Adrenal gland (tissue), 9 donors: ENCODE measurements at regions not wholly inside any gene's neighbourhood (a gene's known extent, or its start where the extent isn't known, plus 50 kb on each side); places are given as distances from the start of the nearest gene placed in this dataset.

ENCODE experiments used
- DNase-seq, 7 donors: peaks; one replicate each; pipeline ENCODE4 v3.0.0-alpha.2; 2019 to 2020
- H3K27ac ChIP-seq, 5 donors: fragments of 200-600 bp; sonication (generic) in 4 of 5; 1 replicate in 3 of 5; 2 replicates in 2 of 5; pipeline versions ENCODE4 v1.5.1 to v1.8.0; 2016 to 2020; ENCODE audit warnings: mild to moderate bottlenecking in 1 of 5
- H3K27me3 ChIP-seq: fragments of 200-600 bp; 2 replicates; pipeline ENCODE4 v1.8.0; 2021
- H3K36me3 ChIP-seq, 2 donors: fragments of 200-600 bp; replicated peaks in 1 of 2; 1 replicate in 1 of 2; 2 replicates in 1 of 2; pipeline versions ENCODE4 v1.5.1 to v1.8.0; 2018 to 2022
- H3K4me1 ChIP-seq, 2 donors: fragments of 200-600 bp; replicated peaks in 1 of 2; 1 replicate in 1 of 2; 2 replicates in 1 of 2; pipeline versions ENCODE4 v1.5.1 to v1.8.0; 2018 to 2021
- H3K4me3 ChIP-seq, 4 donors: fragments of 200-600 bp; sonication (generic) in 3 of 4; one replicate each; pipeline ENCODE4 v1.5.1; 2016 to 2018
- H3K9me3 ChIP-seq, 3 donors: fragments of 200-600 bp; sonication (generic) in 1 of 3; replicated peaks in 1 of 3; 1 replicate in 2 of 3; 2 replicates in 1 of 3; pipeline versions ENCODE4 v1.5.1 to v1.8.0; 2016 to 2021
- CTCF ChIP-seq, 6 experiments: fragments of 450-650 bp in 4 of 6; fragments of 200-600 bp in 2 of 6; sonication (generic) in 1 of 6; IDR thresholded peaks; 1 replicate in 5 of 6; 2 replicates in 1 of 6; pipeline versions ENCODE4 v1.5.1 to v1.8.0; 2016 to 2021; ENCODE audit warnings: antibody characterized with exemption in 6 of 6, mild to moderate bottlenecking in 2 of 6, moderate library complexity in 1 of 6
- POLR2A ChIP-seq, 2 donors: fragments of 450-650 bp; IDR thresholded peaks; one replicate each; pipeline ENCODE4 v1.6.1; 2017; ENCODE audit warnings: antibody characterized with exemption in 2 of 2, mild to moderate bottlenecking in 2 of 2, moderate library complexity in 1 of 2
- WGBS, 4 donors: extraction: QIAGEN DNeasy Blood & Tissue Kit in 2 of 4; methylation state at CpG; one replicate each; pipeline versions ENCODE4 v1.1.5 to v1.1.7; 2013 to 2017; 5-methylcytosine and 5-hydroxymethylcytosine counted together
- intact Hi-C, 2 donors: fragments of 100-400 bp; cut with DNase I; formaldehyde crosslinking; loops; one replicate each; pipeline versions ENCODE4 v1.14.1 to v1.15.0; 2022 to 2023
- donor health status: healthy with polysubstance abuse.
- donor health status: Bipolar disorder and iron deficiency.
- donor health status: DM: yes; HTN: yes; CAD: no.
- donor health status: DM: no; HTN: no; CAD: no.
- donor health status: DM: no; HTN: no; CAD: no.

- H3K27me3 ChIP-seq, result peaks cover 24% of the 10 kb centered on the region
- no peak overlapping the region for H3K27ac ChIP-seq
- WGBS, 4 donors, result 61 to 66% (median 62%) methylated on average over 14 of the region's 14 CpGs
- peak in 2 of 7 donors; percentile 17 to 25 for DNase-seq
- H3K4me1 ChIP-seq, result peaks cover 0 to 6% of the 10 kb centered on the region in 2 donors
- intact Hi-C loops, result no loop called here
- H3K4me3 ChIP-seq, result no peak overlapping the region
- H3K9me3 ChIP-seq, result no peaks in the 10 kb centered on the region
- H3K36me3 ChIP-seq, result no peaks in the 10 kb centered on the region
- TF ChIP-seq POLR2A (IDR thresholded peaks at IDR 0.05) (no peak), CTCF (IDR thresholded peaks at IDR 0.05) (no peak)
Observed at GRCh38 chr1:234776876-234777855, 167.2 kb upstream of the IRF2BP2 start.

- Histone ChIP-seq H3K4me1 (peaks cover 0 to 11% of the 10 kb centered on the region in 2 donors), H3K27ac (no peak overlapping the region), H3K36me3 (no peaks in the 10 kb centered on the region), H3K9me3 (no peaks in the 10 kb centered on the region), H3K4me3 (no peak overlapping the region), H3K27me3 (peaks cover 16% of the 10 kb centered on the region)
- intact Hi-C loops, result no loop called here
- WGBS, 4 donors, result 87 to 91% (median 89%) methylated on average over 12 of the region's 12 CpGs
- TF ChIP-seq CTCF (IDR thresholded peaks at IDR 0.05) (no peak), POLR2A (IDR thresholded peaks at IDR 0.05) (no peak)
- DNase-seq, result peak in 2 of 7 donors; percentile 27 to 32
Observed at GRCh38 chr1:234776256-234776875, 166.4 kb upstream of the IRF2BP2 start.

DNA sequence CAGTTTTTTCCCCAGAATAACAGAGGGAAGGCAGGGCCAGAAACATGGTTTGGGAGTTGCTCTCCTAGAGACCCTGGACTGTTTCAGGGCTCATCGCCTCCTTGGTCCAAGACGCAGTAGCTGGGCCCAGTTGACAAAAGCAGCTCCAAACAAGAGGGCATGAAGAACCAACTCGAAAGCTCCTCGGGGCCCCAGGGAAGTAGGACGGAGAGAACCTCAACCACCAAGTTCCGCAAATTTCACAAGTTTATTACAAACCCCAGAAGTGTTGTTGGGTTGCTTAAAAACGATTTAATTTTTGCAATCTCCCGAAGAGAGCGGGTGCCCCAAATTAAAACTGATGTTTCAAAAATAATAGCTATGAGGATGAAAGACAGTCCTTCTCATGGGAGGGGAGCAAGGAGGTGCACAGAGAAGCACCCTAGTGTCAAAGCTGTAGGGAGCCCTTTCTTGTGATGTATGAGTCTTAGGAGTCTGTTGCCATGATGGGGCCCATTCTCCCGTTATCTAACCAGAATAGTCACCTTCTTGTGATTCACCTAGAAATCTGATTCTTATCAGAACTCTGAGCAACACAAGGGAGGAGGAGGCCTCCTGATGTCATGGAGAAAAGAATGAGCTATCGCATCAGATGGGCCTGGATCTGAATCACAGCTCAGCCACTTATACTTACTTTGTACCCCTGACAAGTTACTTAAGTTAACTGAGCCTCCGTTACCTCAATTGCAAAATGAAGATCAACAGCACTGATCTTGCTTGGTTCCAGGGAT, 165.7 kb upstream of the IRF2BP2 start:
- Histone ChIP-seq H3K36me3 (no peaks in the 10 kb centered on the region), H3K27me3 (peaks cover 16% of the 10 kb centered on the region), H3K4me1 (peaks cover 0 to 11% of the 10 kb centered on the region in 2 donors), H3K27ac (peak overlapping the region in 1 of 5 donors; percentile 16), H3K4me3 (no peak overlapping the region), H3K9me3 (no peaks in the 10 kb centered on the region)
- peak in 2 of 7 donors; percentile 2 to 42 for DNase-seq
- 81 to 93% (median 82%) methylated on average over 11 to 12 of the region's 12 CpGs for WGBS, 4 donors
- intact Hi-C loops, result no loop called here
- TF ChIP-seq POLR2A (IDR thresholded peaks at IDR 0.05) (no peak), CTCF (IDR thresholded peaks at IDR 0.05) (no peak)

DNA sequence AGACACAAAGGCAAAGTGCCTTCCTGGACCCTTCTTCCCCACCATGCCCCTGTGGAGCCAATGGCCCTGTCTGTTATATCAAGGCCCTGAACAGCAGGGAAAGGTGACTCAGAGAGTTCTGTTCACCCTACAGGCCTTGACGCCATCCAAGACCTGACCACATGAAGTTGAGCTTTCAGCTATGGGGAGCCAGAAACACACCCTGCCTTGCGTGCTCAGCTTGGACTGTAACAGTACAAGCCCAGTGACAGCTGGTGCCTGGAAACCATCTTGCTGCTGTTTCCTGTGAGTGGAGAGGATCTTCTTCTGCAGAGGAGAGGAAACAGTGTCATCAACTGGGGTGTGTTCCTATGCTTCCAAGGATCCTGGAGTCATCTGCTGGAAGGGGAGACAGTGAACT, 165.0 kb upstream of the IRF2BP2 start:
- Histone ChIP-seq H3K9me3 (no peaks in the 10 kb centered on the region), H3K4me3 (no peak overlapping the region), H3K4me1 (peaks cover 0 to 11% of the 10 kb centered on the region in 2 donors), H3K27ac (peak overlapping the region in 1 of 5 donors; percentile 16), H3K27me3 (peaks cover 16% of the 10 kb centered on the region), H3K36me3 (no peaks in the 10 kb centered on the region)
- TF ChIP-seq POLR2A (IDR thresholded peaks at IDR 0.05) (no peak), CTCF (IDR thresholded peaks at IDR 0.05) (no peak)
- intact Hi-C loops, result no loop called here
- DNase-seq, result peak in 1 of 7 donors; percentile 16
- 79 to 92% (median 84%) methylated on average over 2 of the region's 2 CpGs for WGBS, 4 donors
